ENCODE measurements at regions not wholly inside any gene's neighbourhood (a gene's known extent, or its start where the extent isn't known, plus 50 kb on each side); places are given as distances from the start of the nearest gene placed in this dataset.

GRCh38 chr6:118708055-118708454 lies 56.7 kb upstream of the CEP85L start:
- TF ChIP-seq CTCF (IDR thresholded peaks at IDR 0.05; ENCODE audit: low read depth, low read length), result no peak
- TF ChIP-seq EZH2phosphoT487 (IDR thresholded peaks at IDR 0.05; ENCODE audit: low read depth), result no peak

Data from OCI-LY3 (cell line).